ENCODE measurements at regions not wholly inside any gene's neighbourhood (a gene's known extent, or its start where the extent isn't known, plus 50 kb on each side); places are given as distances from the start of the nearest gene placed in this dataset.

DNA sequence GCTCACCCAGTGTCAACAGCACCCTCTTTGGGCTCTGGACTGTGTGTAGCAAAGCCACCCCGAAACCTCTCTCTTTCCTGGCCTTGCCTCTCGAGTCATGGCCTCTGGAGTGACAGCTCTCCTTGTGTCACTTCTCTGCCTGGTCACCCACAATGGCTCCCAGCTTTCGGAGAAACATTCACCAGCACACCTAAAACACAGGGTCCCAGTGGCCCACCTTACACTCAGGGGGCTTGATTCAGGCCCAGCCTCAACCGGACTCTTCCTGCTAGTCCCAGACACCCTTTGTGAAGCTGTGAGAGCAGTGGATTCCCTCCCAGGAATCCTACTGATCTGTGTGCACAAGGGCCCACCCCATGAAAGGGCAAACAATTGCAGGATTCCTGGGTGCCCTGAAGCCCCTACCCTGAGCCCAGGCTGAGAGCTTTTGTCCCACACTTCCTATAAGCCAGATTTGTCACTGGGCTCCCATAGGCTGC lies 137.2 kb upstream of the HAAO start:
- no peak for DNase-seq (ENCODE audit: low spot score in 2 of 2)
- FAIRE-seq, result no peak

GRCh38 chr2:42928692-42929545 lies 136.5 kb upstream of the HAAO start:
- no peak for DNase-seq (ENCODE audit: low spot score in 2 of 2)
- no peak for FAIRE-seq

DNA sequence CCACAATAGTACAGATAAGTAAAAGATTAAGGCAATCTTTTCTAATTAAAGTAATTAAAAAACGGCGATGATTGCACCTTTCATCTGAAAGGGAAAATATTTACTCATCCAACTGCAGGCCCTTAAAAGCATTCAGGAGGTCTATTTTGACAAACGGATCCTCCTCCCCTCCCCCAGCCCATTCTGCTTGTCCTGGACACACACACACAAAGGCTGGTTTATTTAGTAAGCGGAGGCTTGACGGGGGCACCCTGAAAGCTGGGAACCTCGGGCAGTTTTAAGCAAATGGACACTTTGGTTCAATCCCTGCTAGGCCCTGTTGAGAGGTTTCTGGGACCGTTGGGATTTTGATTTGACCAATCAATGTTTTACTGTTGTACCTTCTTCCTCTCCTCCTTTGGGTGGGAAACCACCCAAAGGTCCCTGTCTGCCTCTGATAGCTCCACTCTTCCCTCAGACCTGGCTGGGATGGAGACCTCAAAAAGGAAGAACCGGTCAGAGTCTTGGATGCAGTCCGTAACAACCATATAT lies 135.8 kb upstream of the HAAO start:
- FAIRE-seq (no peak), DNase-seq (ENCODE audit: low spot score in 2 of 2) (no peak)

GRCh38 chr2:42927334-42928160 lies 135.2 kb upstream of the HAAO start:
- FAIRE-seq (no peak), DNase-seq (ENCODE audit: low spot score in 2 of 2) (no peak)

- FAIRE-seq (no peak), DNase-seq (ENCODE audit: low spot score in 2 of 2) (no peak)
Measured at GRCh38 chr2:42926434-42927333, 134.3 kb upstream of the HAAO start.

GRCh38 chr2:42925742-42926433 lies 133.5 kb upstream of the HAAO start:
- FAIRE-seq (no peak), DNase-seq (ENCODE audit: low spot score in 2 of 2) (peak; percentile 23 to 50)

DNA sequence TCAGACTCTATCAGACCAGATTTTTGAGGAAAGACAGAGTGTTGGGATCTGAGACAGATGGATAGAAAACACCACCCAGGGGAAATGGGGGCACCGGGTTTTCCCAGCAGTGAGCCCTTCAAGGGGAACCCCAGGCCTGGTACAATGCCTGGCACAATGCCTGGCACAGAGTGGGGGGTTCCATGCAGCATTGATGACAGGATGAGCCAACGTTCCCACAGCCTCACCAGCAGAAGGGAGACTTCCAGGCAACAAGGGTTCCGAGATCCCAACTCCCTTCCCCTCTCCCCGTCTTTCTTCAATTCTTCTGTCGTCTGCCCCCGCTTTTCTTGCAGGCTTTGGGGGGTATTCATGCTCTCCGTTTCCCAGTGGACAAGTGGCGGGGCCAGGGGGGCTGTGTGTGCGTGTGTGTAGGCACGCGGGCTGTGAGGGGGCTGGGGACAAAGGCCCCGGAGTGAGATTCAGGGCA lies 132.1 kb upstream of the HAAO start:
- FAIRE-seq (no peak), DNase-seq (ENCODE audit: low spot score in 2 of 2) (no peak)

GRCh38 chr2:42923580-42924417 lies 131.4 kb upstream of the HAAO start:
- DNase-seq (ENCODE audit: low spot score in 2 of 2), result no peak
- no peak for FAIRE-seq

- FAIRE-seq (no peak), DNase-seq (ENCODE audit: low spot score in 2 of 2) (no peak)
Measured at GRCh38 chr2:42922790-42923579, 130.6 kb upstream of the HAAO start.

DNA sequence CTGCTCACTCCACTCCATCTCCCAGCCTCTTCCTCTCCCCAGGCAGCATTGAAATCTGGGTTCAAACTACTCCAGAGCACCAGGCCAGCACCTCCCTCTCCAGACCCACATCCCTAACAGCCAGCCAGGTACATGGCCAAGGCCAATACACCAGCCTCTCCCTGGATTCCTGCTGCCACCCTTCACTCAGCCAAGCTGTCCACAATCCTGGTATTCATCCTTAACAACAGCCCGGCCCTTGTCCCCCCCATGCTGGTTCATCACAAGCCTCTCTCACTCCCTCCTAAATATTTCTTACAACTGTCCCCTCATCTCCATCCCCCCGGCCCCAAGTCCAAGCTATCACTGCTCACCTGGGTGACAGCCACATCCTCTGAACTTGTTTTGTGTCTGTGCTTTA lies 129.9 kb upstream of the HAAO start:
- FAIRE-seq, result no peak

DNA sequence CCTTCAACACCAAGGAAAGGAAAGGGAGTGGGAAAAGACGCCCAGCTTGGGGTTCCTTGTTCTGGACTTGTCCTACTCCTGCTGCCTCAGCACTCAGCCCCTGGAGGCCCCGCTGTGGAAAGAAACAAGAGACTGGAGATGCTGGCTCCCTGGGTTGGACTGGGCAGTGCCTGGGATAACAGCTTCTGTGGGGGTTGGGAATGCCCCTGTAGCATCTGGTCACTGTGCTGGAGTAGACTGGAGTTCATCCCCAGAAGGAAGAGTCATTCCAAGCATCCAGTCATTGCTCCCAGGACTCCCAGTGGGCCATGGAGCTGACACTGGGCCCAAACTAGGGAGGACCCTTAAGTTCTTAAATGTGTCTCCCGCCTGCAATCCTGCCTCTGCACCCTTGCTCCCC lies 129.3 kb upstream of the HAAO start:
- DNase-seq (ENCODE audit: low spot score in 2 of 2), result no peak

More for the DNA sequence above, 129.9 kb upstream of the HAAO start:
- no peak for DNase-seq (ENCODE audit: low spot score in 2 of 2)

GRCh38 chr2:42921147-42921520 lies 128.8 kb upstream of the HAAO start:
- FAIRE-seq, result no peak

More for the DNA sequence above, 129.3 kb upstream of the HAAO start:
- no peak for FAIRE-seq

DNA sequence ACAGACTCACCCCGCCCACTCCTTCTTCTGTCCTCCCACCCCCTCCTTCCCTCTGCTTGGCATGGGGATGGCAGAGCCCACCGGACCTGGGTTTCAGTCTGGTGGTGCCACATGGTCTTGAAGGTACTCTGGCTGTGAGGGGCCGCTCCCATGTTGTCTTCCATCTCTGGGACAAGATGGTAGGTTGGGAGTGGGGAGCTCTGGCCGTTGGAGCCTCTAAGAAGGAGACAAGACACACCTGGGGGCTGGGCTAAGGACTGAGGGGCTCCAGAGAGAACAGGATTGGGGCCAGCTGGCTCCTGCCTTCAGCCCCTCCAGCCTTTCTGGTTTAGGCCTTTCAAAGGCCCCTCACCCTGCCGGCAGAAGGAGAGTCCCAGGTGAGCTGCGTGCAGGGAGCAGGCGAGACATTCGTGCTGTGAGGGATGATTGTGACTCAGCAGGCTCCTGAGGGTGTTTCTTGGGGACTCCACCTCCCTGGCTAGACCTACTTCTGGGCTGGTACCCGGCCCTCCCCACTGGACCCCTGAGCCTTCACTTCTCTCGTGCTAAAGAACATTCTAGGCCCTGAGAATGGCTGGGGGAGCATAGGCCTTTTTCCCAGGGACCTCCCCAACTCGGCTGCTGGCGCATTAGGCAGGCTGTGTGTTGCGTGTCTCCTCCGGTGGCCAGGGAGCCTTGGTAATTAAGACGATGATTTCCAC lies 128.2 kb upstream of the HAAO start:
- no peak for FAIRE-seq
- no peak for DNase-seq (ENCODE audit: low spot score in 2 of 2)

More at GRCh38 chr2:42921147-42921520, 128.8 kb upstream of the HAAO start:
- no peak for DNase-seq (ENCODE audit: low spot score in 2 of 2)

DNA sequence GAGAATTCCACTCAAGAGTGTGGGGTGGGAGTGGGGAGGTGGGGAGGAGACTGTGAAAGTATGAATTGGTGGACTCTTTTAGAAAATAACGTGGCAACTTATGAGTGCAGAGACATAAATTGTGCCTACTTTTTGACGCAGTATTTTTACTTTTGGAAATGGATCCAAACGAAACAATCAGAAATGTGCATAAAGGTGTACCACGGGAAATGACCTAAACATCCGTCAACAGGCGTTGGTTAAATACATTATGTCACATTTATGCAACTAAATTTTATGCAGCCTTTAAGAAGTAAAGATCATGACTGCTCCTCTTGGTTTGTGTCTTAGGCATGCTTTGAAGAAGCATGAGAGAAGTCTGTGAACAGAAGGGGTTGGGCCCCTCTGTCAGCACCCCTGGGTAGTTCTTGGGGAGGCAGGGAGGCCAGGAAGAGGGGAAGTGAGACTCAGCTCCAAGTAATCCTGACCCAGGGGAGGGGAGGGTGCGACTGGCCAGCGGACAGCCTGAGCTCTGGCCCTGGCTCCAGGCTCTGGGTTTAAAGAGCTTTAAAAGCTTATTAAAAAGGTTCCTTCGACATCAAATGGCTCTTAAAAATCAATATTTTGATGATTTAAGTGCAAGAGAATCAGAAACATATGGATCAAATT lies 126.4 kb upstream of the HAAO start:
- FAIRE-seq (no peak), DNase-seq (ENCODE audit: low spot score in 2 of 2) (no peak)

DNA sequence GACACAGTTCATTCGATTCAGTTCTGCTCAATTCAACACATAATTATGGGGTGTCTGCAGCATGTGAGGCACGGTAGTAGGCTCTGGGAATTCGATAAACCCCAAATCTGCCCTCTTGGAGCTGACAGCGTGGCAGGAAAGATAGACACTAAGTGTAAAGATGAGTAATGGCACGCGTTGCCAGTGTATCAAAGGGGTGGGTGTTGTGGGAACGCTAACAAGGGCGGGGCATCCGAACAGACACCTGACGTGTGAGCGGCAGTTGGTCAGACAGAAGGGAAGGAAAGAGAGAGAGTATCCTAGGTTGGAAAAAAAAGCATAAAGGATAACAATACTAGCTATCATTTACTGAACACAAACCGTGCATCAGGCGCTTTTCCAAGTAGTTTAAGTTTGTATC lies 125.7 kb upstream of the HAAO start:
- DNase-seq (ENCODE audit: low spot score in 2 of 2), result no peak
- no peak for FAIRE-seq

- DNase-seq (ENCODE audit: low spot score in 2 of 2) (no peak), FAIRE-seq (no peak)
Measured at GRCh38 chr2:42917425-42917927, 125.1 kb upstream of the HAAO start.

Data from frontal cortex (tissue), 3 donors.